HFF-Myc (cell line): ENCODE measurements at regions not wholly inside any gene's neighbourhood (a gene's known extent, or its start where the extent isn't known, plus 50 kb on each side); places are given as distances from the start of the nearest gene placed in this dataset.

Experiments
- DNase-seq: peaks from one replicate; pipeline ENCODE4 v3.0.0-alpha.2; 2011; ENCODE audit warnings: low read depth; ENCODE audit errors: extremely low read depth
- H3K4me3 ChIP-seq: replicated peaks from 2 replicates; pipeline ENCODE4 v1.5.1; 2011; ENCODE audit warnings: low read depth, mild to moderate bottlenecking, control low read depth, low read length
- CTCF ChIP-seq: IDR thresholded peaks from 2 replicates; pipeline ENCODE4 v1.5.1; 2012; ENCODE audit warnings: mild to moderate bottlenecking, low read depth, low read length, control low read depth; ENCODE audit errors: missing control alignments

GRCh38 chr14:85123755-85124154 is 406.2 kb upstream of the FLRT2 start:
- no peak overlapping the region for H3K4me3 ChIP-seq
- no peak for TF ChIP-seq CTCF
- DNase-seq = no peak

DNA sequence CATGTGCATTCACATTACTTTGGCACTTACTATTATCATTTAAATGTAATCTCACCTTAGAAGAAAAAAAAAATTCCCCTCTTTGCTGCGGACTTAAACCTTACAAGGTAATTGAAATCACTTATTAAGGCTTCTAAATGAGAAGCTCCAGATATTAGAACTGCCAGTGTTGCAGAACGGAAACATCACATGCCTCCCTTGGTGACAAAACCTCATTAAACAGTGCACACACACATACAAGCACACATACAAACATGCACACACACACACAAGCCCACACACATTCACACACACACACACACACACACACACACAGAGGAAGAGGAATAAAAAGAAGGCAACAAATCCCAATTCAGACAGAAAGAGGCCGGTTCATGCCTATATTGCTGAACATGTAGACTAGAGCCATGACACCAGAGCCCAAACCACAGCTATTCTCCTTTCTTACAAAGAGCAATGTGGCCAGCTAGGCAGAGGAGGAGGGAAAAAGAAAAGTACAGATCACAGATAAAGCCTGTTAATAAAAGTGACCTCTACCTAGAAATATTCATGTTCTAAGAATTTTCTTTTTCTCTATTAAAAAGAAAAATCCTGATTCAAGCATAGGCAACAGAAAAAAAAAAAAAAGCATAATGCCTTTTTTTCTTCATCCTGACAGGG is 405.2 kb upstream of the FLRT2 start:
- TF ChIP-seq CTCF = no peak
- no peak overlapping the region for H3K4me3 ChIP-seq
- no peak for DNase-seq

DNA sequence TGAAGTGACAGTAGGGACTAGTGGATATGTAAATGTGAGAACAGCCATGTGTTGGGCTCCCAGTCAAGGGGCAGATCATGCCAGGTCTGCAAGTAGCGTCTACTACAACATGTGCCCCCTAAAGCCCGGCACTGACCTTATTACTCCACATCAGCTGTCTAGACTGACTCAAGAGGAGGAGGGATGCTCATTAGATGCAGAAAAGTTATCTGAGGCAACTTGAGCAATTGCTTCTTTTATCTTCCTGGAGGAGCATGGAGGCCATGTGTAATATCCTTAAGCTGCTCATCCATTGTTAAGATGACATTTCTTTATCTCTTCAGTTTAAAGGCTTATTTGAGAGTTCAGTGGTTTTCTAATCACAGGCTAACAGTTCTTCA is 404.7 kb upstream of the FLRT2 start:
- no peak for TF ChIP-seq CTCF
- no peak overlapping the region for H3K4me3 ChIP-seq

DNA sequence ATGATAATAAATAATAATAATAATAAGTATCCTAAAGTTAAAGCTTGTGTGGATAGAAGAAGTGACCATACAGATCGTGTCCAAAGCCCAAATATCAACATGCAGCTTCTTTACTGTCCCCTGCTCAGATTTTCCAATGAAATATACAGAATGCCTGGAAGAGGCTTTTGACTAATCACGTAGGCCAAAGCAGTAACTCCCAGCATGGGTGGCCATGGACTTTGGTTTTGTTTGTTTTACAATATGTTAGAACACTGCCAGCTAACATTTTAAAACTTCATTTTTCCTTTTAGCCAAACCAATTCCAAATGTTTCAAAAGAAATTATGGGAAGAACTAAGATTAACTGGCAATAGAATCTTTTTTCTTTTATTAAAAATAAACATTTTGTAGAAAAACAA is 400.0 kb upstream of the FLRT2 start:
- no peak overlapping the region for H3K4me3 ChIP-seq
- no peak for DNase-seq
- TF ChIP-seq CTCF = no peak

More for the DNA sequence above, 404.7 kb upstream of the FLRT2 start:
- no peak for DNase-seq

- no peak for TF ChIP-seq CTCF
- no peak for DNase-seq
Observed at GRCh38 chr14:85131226-85131922, 398.6 kb upstream of the FLRT2 start.

GRCh38 chr14:85142982-85143381 is 387.0 kb upstream of the FLRT2 start:
- no peak for TF ChIP-seq CTCF
- no peak for DNase-seq
- H3K4me3 ChIP-seq = no peak overlapping the region

More at GRCh38 chr14:85131226-85131922, 398.6 kb upstream of the FLRT2 start:
- no peak overlapping the region for H3K4me3 ChIP-seq

- no peak for TF ChIP-seq CTCF
- DNase-seq = no peak
Observed at GRCh38 chr14:85146779-85147178, 383.2 kb upstream of the FLRT2 start.

More at GRCh38 chr14:85146779-85147178, 383.2 kb upstream of the FLRT2 start:
- H3K4me3 ChIP-seq = no peak overlapping the region
